ENCODE measurements at regions not wholly inside any gene's neighbourhood (a gene's known extent, or its start where the extent isn't known, plus 50 kb on each side); places are given as distances from the start of the nearest gene placed in this dataset.

- no peak overlapping the region for H3K27ac ChIP-seq (ENCODE audit: insufficient read depth, low read depth, low read length)
- DNase-seq (ENCODE audit: low read depth, low spot score) (no peak), FAIRE-seq (no peak)
- CTCF ChIA-PET, result no interaction called here
- H2AFZ ChIP-seq (ENCODE audit: low read depth, low read length), result no peak overlapping the region
- intact Hi-C loops (cut with micrococcal nuclease), result no loop called here
- no peaks in the 10 kb centered on the region for H3K36me3 ChIP-seq (ENCODE audit: control insufficient read depth in 2 of 2, extremely low read depth in 1 of 2, insufficient read depth in 2 of 2, low read length in 2 of 2)
- no peaks in the 10 kb centered on the region for H3K27me3 ChIP-seq (ENCODE audit: control insufficient read depth in 2 of 2, insufficient read depth in 2 of 2, low read length in 2 of 2)
- H3K79me2 ChIP-seq (ENCODE audit: control insufficient read depth, insufficient read depth, low read length), result no peaks in the 10 kb centered on the region
- no peak for TF ChIP-seq CTCF (IDR thresholded peaks at IDR 0.05; ENCODE audit: extremely low read depth in 1 of 2, insufficient read depth in 1 of 2, low read depth in 1 of 2, low read length in 2 of 2)
- TF ChIP-seq GATA2 (IDR thresholded peaks at IDR 0.05; ENCODE audit: insufficient read depth, insufficient read length, low read depth, low read length), result no peak
- TF ChIP-seq, protein P1, sequence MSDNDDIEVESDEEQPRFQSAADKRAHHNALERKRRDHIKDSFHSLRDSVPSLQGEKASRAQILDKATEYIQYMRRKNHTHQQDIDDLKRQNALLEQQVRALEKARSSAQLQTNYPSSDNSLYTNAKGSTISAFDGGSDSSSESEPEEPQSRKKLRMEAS (IDR thresholded peaks at IDR 0.05; ENCODE audit: insufficient read depth, insufficient read length), result no peak
- TF ChIP-seq POLR2A (IDR thresholded peaks at IDR 0.05; ENCODE audit: low read depth, low read length), result no peak
- TF ChIP-seq EZH2 (IDR thresholded peaks at IDR 0.05; ENCODE audit: borderline replicate concordance, low read depth, low read length, severe bottlenecking), result no peak
- TF ChIP-seq JUN (IDR thresholded peaks at IDR 0.05; ENCODE audit: borderline replicate concordance, insufficient read depth, insufficient read length, low read depth), result no peak
- TF ChIP-seq FOS (IDR thresholded peaks at IDR 0.05; ENCODE audit: borderline replicate concordance, insufficient read depth, low read length), result no peak
- TF ChIP-seq POLR2AphosphoS5 (IDR thresholded peaks at IDR 0.05; ENCODE audit: insufficient read depth, low read depth, low read length), result no peak
- TF ChIP-seq MYC (IDR thresholded peaks at IDR 0.05; ENCODE audit: low read depth, low read length), result no peak
- H3K4me3 ChIP-seq (replicated peaks in 1 of 3; ENCODE audit: insufficient read depth in 1 of 3, low read depth in 1 of 3, low read length in 3 of 3), result no peak overlapping the region
- no peak overlapping the region for H3K9ac ChIP-seq (replicated peaks; ENCODE audit: extremely low read depth, insufficient read depth, low read length)
- no TSS peak for BruUV-seq (replicated peaks)
- dilution Hi-C loops (cut with MboI; ENCODE audit: extremely low pct_ligation_motif_present, low sequenced_read_pairs), result no loop called here
- no peaks in the 10 kb centered on the region for H4K20me1 ChIP-seq (replicated peaks; ENCODE audit: control insufficient read depth, extremely low read depth, insufficient read depth, low read length)
- H3K9me3 ChIP-seq (replicated peaks; ENCODE audit: control insufficient read depth, insufficient read depth, low read length), result no peaks in the 10 kb centered on the region
- no peak overlapping the region for H3K4me2 ChIP-seq (ENCODE audit: insufficient read depth, low read length)
- H3K4me1 ChIP-seq (ENCODE audit: control insufficient read depth, extremely low read depth, insufficient read depth, low read length), result no peaks in the 10 kb centered on the region
- H3K9me1 ChIP-seq (replicated peaks; ENCODE audit: control insufficient read depth, extremely low read depth, insufficient read depth, low read length), result no peaks in the 10 kb centered on the region
- POLR2A ChIA-PET, result no interaction called here
These were observed 171.3 kb upstream of the GAS1 start for GRCh38 chr9:87118594-87118993.

All from endothelial cell of umbilical vein (primary cell).